Panc1 (cell line): ENCODE measurements at regions not wholly inside any gene's neighbourhood (a gene's known extent, or its start where the extent isn't known, plus 50 kb on each side); places are given as distances from the start of the nearest gene placed in this dataset.

Experiments
- TF ChIP-seq, protein P1 (sequence below): fragments of 450-650 bp; IDR thresholded peaks from 2 replicates; pipeline ENCODE4 v1.5.1; 2017; ENCODE audit warnings: mild to moderate bottlenecking
- TF ChIP-seq, protein P2 (sequence below), 2 experiments: IDR thresholded peaks; 2 replicates each; pipeline ENCODE4 v1.6.1; 2011 to 2012; ENCODE audit warnings: low read depth in 2 of 2, control low read depth in 1 of 2, low read length in 1 of 2, mild to moderate bottlenecking in 1 of 2, moderate library complexity in 1 of 2; ENCODE audit not compliant: insufficient read depth in 1 of 2

DNA sequence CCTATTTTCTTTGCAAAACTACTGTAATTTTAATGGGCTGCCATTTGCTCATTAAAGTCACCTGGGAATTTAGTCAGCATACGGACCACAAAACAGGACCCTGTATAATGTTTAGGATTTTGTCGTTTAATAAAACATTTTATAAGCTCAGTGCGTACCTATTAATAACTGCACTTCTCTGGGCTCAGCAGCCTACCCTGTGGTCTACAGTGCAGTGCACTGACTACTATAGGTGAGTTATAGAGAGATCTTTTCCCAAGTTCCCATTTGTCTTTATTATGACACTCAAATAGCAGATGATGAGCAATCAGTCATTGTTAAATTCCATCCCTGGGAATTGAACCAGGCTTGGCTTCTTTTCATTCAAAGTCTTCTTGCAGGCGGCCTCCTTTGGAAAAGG, 433.4 kb upstream of the NFE2L3 start:
- TF ChIP-seq, protein P1, sequence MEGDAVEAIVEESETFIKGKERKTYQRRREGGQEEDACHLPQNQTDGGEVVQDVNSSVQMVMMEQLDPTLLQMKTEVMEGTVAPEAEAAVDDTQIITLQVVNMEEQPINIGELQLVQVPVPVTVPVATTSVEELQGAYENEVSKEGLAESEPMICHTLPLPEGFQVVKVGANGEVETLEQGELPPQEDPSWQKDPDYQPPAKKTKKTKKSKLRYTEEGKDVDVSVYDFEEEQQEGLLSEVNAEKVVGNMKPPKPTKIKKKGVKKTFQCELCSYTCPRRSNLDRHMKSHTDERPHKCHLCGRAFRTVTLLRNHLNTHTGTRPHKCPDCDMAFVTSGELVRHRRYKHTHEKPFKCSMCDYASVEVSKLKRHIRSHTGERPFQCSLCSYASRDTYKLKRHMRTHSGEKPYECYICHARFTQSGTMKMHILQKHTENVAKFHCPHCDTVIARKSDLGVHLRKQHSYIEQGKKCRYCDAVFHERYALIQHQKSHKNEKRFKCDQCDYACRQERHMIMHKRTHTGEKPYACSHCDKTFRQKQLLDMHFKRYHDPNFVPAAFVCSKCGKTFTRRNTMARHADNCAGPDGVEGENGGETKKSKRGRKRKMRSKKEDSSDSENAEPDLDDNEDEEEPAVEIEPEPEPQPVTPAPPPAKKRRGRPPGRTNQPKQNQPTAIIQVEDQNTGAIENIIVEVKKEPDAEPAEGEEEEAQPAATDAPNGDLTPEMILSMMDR = no peak
- TF ChIP-seq, protein P2, sequence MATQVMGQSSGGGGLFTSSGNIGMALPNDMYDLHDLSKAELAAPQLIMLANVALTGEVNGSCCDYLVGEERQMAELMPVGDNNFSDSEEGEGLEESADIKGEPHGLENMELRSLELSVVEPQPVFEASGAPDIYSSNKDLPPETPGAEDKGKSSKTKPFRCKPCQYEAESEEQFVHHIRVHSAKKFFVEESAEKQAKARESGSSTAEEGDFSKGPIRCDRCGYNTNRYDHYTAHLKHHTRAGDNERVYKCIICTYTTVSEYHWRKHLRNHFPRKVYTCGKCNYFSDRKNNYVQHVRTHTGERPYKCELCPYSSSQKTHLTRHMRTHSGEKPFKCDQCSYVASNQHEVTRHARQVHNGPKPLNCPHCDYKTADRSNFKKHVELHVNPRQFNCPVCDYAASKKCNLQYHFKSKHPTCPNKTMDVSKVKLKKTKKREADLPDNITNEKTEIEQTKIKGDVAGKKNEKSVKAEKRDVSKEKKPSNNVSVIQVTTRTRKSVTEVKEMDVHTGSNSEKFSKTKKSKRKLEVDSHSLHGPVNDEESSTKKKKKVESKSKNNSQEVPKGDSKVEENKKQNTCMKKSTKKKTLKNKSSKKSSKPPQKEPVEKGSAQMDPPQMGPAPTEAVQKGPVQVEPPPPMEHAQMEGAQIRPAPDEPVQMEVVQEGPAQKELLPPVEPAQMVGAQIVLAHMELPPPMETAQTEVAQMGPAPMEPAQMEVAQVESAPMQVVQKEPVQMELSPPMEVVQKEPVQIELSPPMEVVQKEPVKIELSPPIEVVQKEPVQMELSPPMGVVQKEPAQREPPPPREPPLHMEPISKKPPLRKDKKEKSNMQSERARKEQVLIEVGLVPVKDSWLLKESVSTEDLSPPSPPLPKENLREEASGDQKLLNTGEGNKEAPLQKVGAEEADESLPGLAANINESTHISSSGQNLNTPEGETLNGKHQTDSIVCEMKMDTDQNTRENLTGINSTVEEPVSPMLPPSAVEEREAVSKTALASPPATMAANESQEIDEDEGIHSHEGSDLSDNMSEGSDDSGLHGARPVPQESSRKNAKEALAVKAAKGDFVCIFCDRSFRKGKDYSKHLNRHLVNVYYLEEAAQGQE (IDR thresholded peaks at IDR 0.05; ENCODE audit: insufficient read depth in 1 of 2, low read depth in 2 of 2, low read length in 1 of 2) = no peak
